ENCODE measurements at regions not wholly inside any gene's neighbourhood (a gene's known extent, or its start where the extent isn't known, plus 50 kb on each side); places are given as distances from the start of the nearest gene placed in this dataset.
"Not testable (repeated sequence)": the region's sequence is repeated elsewhere in the genome, so short reads cannot be mapped to it uniquely, and the experiment has no call there.

DNA sequence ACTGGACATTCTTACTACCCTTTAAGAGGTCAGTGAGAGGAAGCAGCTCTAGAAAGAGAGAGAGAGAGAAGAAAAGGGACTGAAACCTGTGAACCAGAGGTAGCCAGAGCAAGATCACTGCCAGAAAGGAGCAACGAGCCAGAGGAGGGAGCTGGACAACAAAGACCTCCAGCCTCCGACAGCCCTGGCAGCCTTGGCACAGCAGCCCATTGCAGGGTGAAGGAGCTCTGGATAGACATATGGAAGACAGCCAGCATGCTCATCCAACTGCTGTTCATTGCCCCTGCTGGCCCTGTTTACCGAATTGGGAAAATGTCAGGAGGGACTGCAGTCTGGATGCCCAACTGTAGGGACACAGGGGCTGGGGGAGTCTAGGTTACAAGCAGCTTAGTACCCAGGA, 228.4 kb upstream of the SLC35G4 start:
- DNase-seq (ENCODE audit: low spot score): no peak

DNA sequence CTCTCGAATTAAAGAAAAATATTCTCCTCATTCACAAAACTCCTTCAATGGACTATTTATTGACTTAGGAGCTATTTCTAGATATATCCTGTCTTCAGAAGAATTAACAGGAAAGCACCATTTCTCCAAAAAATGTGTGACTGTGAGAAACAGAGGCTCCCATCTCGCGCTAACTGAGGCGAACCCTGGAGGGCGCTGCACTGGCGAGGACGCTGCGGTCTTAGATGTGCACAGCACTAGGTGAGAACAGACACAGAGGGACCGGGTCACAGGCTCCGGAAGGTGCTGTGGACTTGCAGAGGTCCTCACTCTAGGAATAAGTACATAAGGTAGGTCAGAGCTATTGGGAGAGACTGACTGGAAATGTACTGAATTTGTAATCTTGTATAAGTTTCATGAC, 229.7 kb upstream of the SLC35G4 start:
- DNase-seq (ENCODE audit: low spot score): no peak

DNA sequence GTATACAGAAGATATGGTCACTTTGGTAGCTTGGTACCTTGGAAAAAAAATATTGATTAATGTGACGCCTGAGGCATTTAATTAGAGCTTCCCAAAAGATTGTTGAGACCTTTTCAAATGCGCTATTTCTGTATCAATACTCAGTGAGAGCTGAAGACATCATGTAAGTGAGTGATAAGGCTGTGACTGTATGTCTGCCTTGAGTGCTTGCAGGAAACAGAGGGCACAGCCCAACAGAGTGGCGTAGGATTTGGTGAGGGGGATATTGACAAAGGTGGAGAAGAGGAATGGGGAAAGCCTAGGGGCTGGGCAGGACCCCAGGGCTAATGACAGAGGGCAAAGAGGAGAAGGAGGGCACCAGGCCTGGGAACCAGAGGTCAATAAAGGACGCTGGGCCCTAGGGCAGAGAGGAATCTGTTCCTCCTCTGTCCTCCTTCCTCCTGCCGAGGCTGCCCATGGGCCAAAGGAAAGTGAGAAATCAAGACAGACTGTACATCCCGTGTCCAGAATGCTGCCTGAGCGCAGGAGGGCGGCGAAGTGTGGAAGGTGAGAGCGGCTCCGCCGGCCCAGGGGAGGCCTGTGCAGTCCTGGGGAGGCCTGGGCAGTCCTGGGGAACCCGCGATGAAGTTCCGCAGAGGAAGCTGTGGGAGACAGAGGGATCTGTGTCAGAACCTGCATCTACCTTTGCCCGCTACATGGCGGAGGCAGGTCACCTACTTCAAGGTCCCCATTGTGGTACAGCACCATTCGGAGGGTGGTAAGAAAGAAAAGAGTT, 228.6 kb upstream of the PIEZO2 start:
- DNase-seq (ENCODE audit: low spot score): no peak

DNA sequence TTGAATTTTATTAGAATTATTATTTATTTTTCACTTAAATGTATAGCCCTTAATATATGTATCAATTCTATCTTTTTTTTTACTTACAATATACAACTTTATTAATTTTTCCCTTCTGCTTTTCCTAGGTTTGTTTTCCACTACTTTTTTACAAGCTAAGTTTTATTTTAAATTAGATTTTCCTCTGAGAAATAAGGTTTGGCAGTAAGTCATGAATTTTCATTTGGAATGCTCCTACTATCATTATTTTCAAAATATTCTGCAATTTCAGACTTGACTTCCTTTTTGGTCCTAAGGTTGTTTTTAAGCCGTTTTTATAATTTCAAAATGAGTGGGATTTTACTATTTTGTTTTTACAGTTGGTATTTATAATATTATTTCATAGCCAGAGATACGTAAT, 222.8 kb upstream of the PIEZO2 start:
- no peak for DNase-seq (ENCODE audit: low spot score)

DNA sequence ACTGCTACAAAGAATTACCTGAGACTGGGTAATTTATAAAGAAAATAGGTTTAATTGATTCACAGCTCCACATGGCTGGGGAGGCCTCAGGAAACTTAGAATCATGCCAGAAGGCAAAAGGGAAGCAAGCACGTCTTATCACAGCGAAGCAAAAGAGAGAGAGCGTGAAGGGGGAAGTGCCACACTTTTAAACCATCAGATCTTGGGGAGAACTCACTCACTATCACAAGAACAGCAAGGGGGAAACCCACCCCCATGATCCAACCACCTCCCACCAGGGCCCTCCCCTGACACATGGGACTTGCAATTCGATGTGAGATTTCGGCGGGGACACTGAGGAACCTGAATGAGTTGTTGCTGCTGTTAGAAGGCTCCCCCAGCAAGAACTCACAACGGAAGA, 220.2 kb upstream of the PIEZO2 start:
- no peak for DNase-seq (ENCODE audit: low spot score)

GRCh38 chr18:11368020-11368419, 218.7 kb upstream of the PIEZO2 start:
- no peak for DNase-seq (ENCODE audit: low spot score)

GRCh38 chr18:11367351-11367750, 218.0 kb upstream of the PIEZO2 start:
- no peak for DNase-seq (ENCODE audit: low spot score)

- no peak for DNase-seq (ENCODE audit: low spot score)
Measured at GRCh38 chr18:11366410-11366809, 217.0 kb upstream of the PIEZO2 start.

GRCh38 chr18:11362856-11363255, 213.5 kb upstream of the PIEZO2 start:
- no peak for DNase-seq (ENCODE audit: low spot score)

DNA sequence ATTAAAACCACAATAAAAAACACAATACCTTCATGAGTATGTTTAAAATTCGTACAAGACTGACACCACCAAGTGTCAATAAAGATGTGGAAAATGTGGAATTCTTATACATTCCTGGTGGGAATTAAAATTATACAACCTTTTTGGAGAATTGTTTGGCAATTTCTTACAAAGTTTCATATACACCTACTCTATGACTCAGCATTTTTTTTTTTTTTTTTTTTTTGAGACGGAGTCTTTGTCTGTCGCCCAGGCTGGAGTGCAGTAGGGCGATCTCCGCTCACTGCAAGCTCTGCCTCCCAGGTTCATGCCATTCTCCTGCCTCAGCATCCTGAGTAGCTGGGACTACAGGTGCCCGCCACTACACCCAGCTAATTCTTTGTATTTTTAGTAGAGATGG, 212.5 kb upstream of the PIEZO2 start:
- not testable (repeated sequence) for DNase-seq (ENCODE audit: low spot score)

GRCh38 chr18:11357678-11358077, 208.3 kb upstream of the PIEZO2 start:
- no peak for DNase-seq (ENCODE audit: low spot score)

DNA sequence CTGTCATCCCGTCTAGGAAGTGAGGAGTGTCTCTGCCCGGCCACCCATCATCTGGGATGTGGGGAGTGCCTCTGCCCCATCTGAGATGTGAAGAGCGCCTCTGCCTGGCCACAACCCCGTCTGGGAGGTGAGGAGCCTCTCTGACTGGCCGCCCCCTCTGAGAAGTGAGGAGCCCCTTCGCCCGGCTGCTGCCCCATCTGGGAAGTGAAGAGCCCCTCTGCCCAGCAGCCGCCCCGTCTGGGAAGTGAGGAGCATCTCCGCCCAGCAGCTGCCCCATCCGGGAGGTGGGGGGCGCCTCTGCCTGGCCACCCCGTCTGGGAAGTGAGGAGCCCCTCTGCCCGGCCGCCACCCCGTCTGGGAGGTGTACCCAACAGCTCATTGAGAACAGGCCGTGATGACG, 195.2 kb upstream of the PIEZO2 start:
- not testable (repeated sequence) for DNase-seq (ENCODE audit: low spot score)

GRCh38 chr18:11343096-11343495, 193.7 kb upstream of the PIEZO2 start:
- no peak for DNase-seq (ENCODE audit: low spot score)

DNA sequence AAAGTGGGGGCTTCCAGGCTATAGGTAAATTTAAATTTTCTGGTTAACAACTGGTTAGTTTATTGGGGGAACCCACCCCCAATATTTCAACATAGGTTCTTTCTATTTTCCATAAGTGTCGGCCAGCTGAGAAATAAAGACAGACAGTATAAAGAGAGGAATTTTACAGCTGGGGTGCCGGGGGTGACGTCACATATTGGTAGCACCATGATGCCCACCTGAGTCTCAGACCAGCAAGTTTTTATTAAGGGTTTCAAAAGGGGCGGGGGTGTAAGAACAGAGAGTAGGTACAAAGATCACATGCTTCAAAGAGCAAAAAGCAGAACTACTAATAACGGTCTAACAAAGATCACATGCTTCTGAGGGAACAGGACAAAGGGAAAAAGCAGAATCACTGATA, 192.7 kb upstream of the PIEZO2 start:
- DNase-seq (ENCODE audit: low spot score): not testable (repeated sequence)

- no peak for DNase-seq (ENCODE audit: low spot score)
Measured at GRCh38 chr18:11339188-11339775, 189.9 kb upstream of the PIEZO2 start.

DNA sequence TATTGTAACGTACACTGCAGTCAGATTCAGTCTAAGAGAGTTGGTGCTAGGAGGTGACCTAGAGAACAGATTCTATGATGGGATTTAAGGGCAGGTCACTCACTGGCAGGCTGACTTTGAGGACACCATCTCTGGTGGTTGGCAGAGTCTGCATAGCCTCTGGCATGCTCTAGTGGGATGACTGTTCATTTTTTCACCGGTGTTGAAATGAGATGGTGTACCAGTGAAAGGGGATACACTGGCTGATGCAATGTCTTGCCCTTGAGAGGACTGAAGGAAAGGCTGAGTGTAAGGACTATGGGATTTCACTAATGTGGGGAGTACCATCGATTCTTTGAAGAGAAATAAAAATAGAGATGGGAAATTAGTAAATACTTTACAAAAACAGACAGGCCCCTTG, 186.9 kb upstream of the PIEZO2 start:
- no peak for DNase-seq (ENCODE audit: low spot score)

DNA sequence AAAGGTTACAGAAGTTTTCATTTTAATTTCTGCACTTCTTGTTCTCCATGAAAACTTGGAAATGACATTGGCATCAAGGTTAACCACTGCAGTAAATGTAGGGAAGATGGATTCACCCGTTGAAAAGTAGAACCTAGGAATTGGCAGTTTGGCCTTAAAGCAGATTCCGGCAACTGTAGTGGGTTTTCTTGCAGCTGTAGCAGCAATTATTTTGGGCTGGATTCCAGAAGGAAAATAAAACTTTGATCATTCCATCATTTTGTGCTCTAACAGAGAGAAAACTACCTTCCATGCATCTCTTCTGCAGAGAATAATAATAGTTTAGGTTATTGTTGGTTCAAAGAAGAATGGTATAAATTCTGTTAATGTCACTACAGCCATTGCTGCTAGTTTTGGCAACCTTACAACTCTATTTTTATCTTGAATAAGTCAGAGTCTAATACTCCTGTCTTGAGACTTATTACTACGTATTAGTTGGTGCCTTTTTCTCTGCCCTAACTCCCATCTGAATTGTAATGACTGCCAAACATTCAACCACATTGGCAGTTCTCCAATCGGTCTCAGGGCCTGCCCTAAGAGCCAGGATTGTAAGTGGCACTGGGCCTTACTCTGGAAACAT, 178.1 kb upstream of the PIEZO2 start:
- DNase-seq (ENCODE audit: low spot score): no peak

- DNase-seq (ENCODE audit: low spot score): no peak
Measured at GRCh38 chr18:11324956-11325882, 175.8 kb upstream of the PIEZO2 start.

DNA sequence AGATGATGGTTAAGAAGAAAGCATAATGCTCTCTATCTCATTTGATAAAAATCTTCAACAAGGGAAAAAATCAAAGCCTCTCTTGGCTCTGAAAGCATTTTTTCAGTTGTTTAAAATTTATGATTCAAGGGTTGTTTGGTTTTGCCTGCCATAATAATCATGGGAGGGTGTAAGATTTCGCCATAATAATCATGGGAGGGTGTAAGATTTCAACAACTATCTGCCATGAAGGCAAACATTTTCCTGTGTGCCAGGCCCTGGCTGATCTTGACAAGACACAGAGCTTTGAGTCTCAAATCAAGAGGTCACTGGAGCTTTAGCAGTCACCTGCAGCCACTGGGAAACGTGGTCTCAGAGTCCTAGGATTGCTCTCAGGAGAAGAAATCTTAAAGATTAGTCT, 175.1 kb upstream of the PIEZO2 start:
- DNase-seq (ENCODE audit: low spot score): no peak

DNA sequence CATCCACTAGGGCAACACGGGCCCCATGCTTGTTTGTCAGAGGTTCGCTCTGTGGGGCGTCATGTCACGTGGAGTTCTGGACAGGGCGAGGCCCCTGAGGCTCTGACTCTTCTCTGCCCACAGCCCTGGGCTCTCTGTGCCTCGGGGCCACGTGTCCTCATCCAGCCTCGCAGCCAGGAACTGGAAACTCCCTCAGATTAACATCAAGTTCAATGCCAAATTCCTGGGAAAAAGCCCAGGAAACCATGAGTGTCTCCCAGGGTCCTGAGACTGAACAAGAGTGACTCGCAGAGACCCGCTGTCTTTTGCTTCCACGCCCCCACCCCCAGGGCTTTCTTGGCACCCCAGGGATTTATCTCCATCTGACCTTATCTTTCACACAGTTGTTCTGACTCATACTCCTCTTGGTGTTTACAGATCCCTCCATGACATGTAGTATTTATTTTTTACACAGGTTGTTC, 174.0 kb upstream of the PIEZO2 start:
- DNase-seq (ENCODE audit: low spot score): no peak

DNA sequence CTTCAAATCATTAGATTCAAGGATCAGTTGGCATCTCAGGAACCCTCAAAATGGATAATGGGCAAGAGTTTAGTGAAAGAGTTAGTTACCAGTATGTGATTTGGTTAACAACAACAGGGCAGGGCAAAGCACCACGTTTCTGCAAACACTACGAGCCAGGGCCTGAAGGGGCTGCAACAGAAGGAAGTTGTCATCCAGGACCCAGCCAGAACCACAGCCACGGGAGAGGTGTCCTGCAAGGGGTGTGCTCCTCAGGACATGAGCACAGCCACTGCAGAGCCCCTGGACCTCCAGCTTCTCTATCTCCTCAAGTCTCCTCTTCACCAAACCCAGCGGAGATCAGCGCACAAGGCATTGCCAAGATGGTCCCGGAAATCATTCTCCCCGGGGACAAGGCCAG, 173.3 kb upstream of the PIEZO2 start:
- no peak for DNase-seq (ENCODE audit: low spot score)

DNA sequence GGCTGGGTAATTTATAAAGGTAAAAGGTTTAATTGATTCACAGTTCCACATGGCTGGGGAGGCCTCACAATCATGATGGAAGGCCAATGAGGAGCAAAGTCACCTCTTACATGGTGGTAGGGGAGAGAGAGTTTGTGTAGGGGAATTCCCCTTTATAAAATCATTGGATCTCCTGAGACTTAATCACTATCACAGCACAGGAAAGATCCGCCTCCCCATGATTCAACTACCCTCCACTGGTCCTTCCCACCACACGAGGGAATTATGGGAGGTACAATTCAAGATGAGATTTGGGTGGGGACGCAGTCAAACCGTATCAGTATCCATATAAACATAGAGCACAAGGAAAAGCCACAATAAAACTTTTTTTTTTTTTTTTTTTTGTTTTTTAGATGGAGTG, 172.6 kb upstream of the PIEZO2 start:
- no peak for DNase-seq (ENCODE audit: low spot score)

Measured in hematopoietic multipotent progenitor cell treated with erythropoietin and hydrocortisone succinate and interleukin-3 and kit ligand, for 17 days (in vitro differentiated cells).